ENCODE measurements at regions not wholly inside any gene's neighbourhood (a gene's known extent, or its start where the extent isn't known, plus 50 kb on each side); places are given as distances from the start of the nearest gene placed in this dataset.

DNA sequence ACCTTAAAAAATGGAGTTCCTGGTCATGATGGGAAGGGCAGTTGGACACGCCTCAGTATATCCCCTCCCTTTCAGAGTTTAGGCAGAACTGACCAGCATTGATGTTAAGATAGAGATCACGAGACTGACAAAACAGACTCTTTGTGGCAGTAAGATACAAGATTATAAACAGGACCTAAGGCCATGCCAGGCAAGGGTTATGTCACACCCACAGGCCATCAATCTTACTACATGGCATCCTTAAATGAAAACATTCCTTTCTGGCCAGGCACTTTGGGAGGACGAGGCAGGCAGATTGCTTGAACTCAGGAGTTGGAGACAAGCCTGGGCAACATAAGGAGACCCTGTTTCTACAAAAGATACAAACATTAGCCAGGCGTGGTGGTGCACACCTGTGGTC lies 129.3 kb upstream of the MLN start:
- H3K27ac ChIP-seq, result no peak overlapping the region
- no peak for TF ChIP-seq POLR2AphosphoS5 (IDR thresholded peaks at IDR 0.05)
- TF ChIP-seq, protein P1, sequence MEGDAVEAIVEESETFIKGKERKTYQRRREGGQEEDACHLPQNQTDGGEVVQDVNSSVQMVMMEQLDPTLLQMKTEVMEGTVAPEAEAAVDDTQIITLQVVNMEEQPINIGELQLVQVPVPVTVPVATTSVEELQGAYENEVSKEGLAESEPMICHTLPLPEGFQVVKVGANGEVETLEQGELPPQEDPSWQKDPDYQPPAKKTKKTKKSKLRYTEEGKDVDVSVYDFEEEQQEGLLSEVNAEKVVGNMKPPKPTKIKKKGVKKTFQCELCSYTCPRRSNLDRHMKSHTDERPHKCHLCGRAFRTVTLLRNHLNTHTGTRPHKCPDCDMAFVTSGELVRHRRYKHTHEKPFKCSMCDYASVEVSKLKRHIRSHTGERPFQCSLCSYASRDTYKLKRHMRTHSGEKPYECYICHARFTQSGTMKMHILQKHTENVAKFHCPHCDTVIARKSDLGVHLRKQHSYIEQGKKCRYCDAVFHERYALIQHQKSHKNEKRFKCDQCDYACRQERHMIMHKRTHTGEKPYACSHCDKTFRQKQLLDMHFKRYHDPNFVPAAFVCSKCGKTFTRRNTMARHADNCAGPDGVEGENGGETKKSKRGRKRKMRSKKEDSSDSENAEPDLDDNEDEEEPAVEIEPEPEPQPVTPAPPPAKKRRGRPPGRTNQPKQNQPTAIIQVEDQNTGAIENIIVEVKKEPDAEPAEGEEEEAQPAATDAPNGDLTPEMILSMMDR (IDR thresholded peaks at IDR 0.05), result no peak
- TF ChIP-seq POLR2A (IDR thresholded peaks at IDR 0.05), result no peak
- no peaks in the 10 kb centered on the region for H3K4me1 ChIP-seq (replicated peaks)
- no peaks in the 10 kb centered on the region for H3K36me3 ChIP-seq
- 66% methylated on average over 4 of the region's 4 CpGs for WGBS
- no peaks in the 10 kb centered on the region for H3K9me3 ChIP-seq
- no peak overlapping the region for H3K4me3 ChIP-seq
- intact Hi-C loops (cut with DNase I), result no loop called here
- H3K27me3 ChIP-seq (replicated peaks; ENCODE audit: insufficient read depth), result no peaks in the 10 kb centered on the region
- no peak for DNase-seq (ENCODE audit: low spot score)

DNA sequence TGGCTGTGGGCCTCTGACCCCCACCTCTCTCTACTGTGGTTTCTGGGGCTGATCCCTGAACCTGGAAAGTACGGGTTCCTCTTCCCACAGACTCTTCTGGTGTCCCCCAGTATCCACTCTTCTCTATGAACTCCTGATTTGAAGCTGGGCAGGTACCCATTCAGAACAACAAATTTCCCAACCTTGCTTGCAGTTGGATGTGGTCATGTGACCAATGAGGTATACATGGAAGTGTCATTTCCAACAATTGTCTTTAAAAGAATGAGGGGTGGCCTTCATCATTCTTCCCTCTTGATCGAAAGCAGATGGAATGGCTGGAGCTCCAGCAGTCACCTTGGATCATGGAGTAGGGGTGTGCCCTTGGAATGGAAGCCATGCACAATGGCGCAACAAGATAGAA lies 128.0 kb upstream of the MLN start:
- TF ChIP-seq POLR2AphosphoS5 (IDR thresholded peaks at IDR 0.05), result no peak
- TF ChIP-seq, protein P1 (IDR thresholded peaks at IDR 0.05), result no peak
- H3K27ac ChIP-seq, result no peak overlapping the region
- intact Hi-C loops (cut with DNase I), result no loop called here
- no peaks in the 10 kb centered on the region for H3K27me3 ChIP-seq (replicated peaks; ENCODE audit: insufficient read depth)
- H3K36me3 ChIP-seq, result no peaks in the 10 kb centered on the region
- no peak overlapping the region for H3K4me3 ChIP-seq
- no peak for DNase-seq (ENCODE audit: low spot score)
- WGBS, result 99% methylated on average over 3 of the region's 3 CpGs
- H3K4me1 ChIP-seq (replicated peaks), result no peaks in the 10 kb centered on the region
- no peaks in the 10 kb centered on the region for H3K9me3 ChIP-seq

- no peaks in the 10 kb centered on the region for H3K36me3 ChIP-seq
- no peak for DNase-seq (ENCODE audit: low spot score)
- no peaks in the 10 kb centered on the region for H3K9me3 ChIP-seq
- intact Hi-C loops (cut with DNase I), result no loop called here
- no peak overlapping the region for H3K4me3 ChIP-seq
- 62% methylated on average over 9 of the region's 9 CpGs for WGBS
- H3K27ac ChIP-seq, result no peak overlapping the region
- no peaks in the 10 kb centered on the region for H3K4me1 ChIP-seq (replicated peaks)
- no peaks in the 10 kb centered on the region for H3K27me3 ChIP-seq (replicated peaks; ENCODE audit: insufficient read depth)
- TF ChIP-seq, protein P1 (IDR thresholded peaks at IDR 0.05), result no peak
- TF ChIP-seq POLR2AphosphoS5 (IDR thresholded peaks at IDR 0.05) (no peak), POLR2A (IDR thresholded peaks at IDR 0.05) (no peak)
These were observed 125.9 kb upstream of the MLN start for GRCh38 chr6:33929575-33930288.

GRCh38 chr6:33927616-33928015 lies 123.8 kb upstream of the MLN start:
- intact Hi-C loops (cut with DNase I), result no loop called here
- TF ChIP-seq, protein P1 (IDR thresholded peaks at IDR 0.05), result no peak
- TF ChIP-seq POLR2AphosphoS5 (IDR thresholded peaks at IDR 0.05), result no peak
- Histone ChIP-seq H3K4me1 (replicated peaks) (no peaks in the 10 kb centered on the region), H3K4me3 (no peak overlapping the region), H3K36me3 (no peaks in the 10 kb centered on the region), H3K27me3 (replicated peaks; ENCODE audit: insufficient read depth) (no peaks in the 10 kb centered on the region), H3K27ac (no peak overlapping the region), H3K9me3 (no peaks in the 10 kb centered on the region)
- WGBS, result 67% methylated on average over 4 of the region's 4 CpGs
- DNase-seq (ENCODE audit: low spot score), result no peak

GRCh38 chr6:33927112-33927511 lies 123.3 kb upstream of the MLN start:
- no peak for TF ChIP-seq POLR2AphosphoS5 (IDR thresholded peaks at IDR 0.05)
- TF ChIP-seq, protein P1 (IDR thresholded peaks at IDR 0.05), result no peak
- TF ChIP-seq POLR2A (IDR thresholded peaks at IDR 0.05), result no peak
- Histone ChIP-seq H3K27ac (no peak overlapping the region), H3K9me3 (no peaks in the 10 kb centered on the region), H3K36me3 (no peaks in the 10 kb centered on the region), H3K27me3 (replicated peaks; ENCODE audit: insufficient read depth) (no peaks in the 10 kb centered on the region), H3K4me1 (replicated peaks) (no peaks in the 10 kb centered on the region), H3K4me3 (no peak overlapping the region)
- WGBS, result 62% methylated on average over 4 of the region's 4 CpGs
- DNase-seq (ENCODE audit: low spot score), result no peak
- intact Hi-C loops (cut with DNase I), result no loop called here
